CD14-positive monocyte (primary cell): ENCODE measurements at regions not wholly inside any gene's neighbourhood (a gene's known extent, or its start where the extent isn't known, plus 50 kb on each side); places are given as distances from the start of the nearest gene placed in this dataset.

Source experiments
- DNase-seq, 3 donors: peaks; one replicate each; pipeline ENCODE4 v3.0.0-alpha.2; 2011 to 2022
- H2AFZ ChIP-seq: 2 replicates; pipeline ENCODE4 v1.6.0; 2012; ENCODE audit warnings: mild to moderate bottlenecking, low read depth, low read length, inconsistent platforms; ENCODE audit not compliant: insufficient read depth, poor library complexity, severe bottlenecking
- H3K27ac ChIP-seq, 2 donors: 1 replicate in 1 of 2; 2 replicates in 1 of 2; pipeline ENCODE4 v1.5.1; 2012 to 2013; ENCODE audit warnings: low read length in 2 of 2, control low read depth in 1 of 2, inconsistent platforms in 1 of 2, low read depth in 1 of 2, mild to moderate bottlenecking in 1 of 2
- H3K27me3 ChIP-seq, 2 donors: one replicate each; pipeline versions ENCODE4 v1.6.0 to v1.6.1; 2011 to 2013; ENCODE audit warnings: low read length in 2 of 2; ENCODE audit not compliant: control insufficient read depth in 2 of 2, insufficient read depth in 2 of 2
- H3K36me3 ChIP-seq, 2 donors: replicated peaks in 1 of 2; 1 replicate in 1 of 2; 2 replicates in 1 of 2; pipeline versions ENCODE4 v1.5.1 to v1.6.1; 2012 to 2013; ENCODE audit warnings: low read length in 2 of 2, control low read depth in 1 of 2, inconsistent platforms in 1 of 2, mild to moderate bottlenecking in 1 of 2; ENCODE audit not compliant: insufficient read depth in 2 of 2, control insufficient read depth in 1 of 2
- H3K4me1 ChIP-seq, 2 donors: 1 replicate in 1 of 2; 2 replicates in 1 of 2; pipeline versions ENCODE4 v1.5.1 to v1.6.1; 2012 to 2013; ENCODE audit warnings: low read length in 2 of 2, control low read depth in 1 of 2, inconsistent platforms in 1 of 2, mild to moderate bottlenecking in 1 of 2, moderate library complexity in 1 of 2; ENCODE audit not compliant: insufficient read depth in 2 of 2, control insufficient read depth in 1 of 2
- H3K4me2 ChIP-seq: replicated peaks from 2 replicates; pipeline ENCODE3; 2012; ENCODE audit warnings: low read length, moderate library complexity, mild to moderate bottlenecking; ENCODE audit not compliant: poor library complexity, severe bottlenecking; ENCODE audit errors: extremely low read depth
- H3K4me3 ChIP-seq, 3 experiments: fragments of 200-600 bp in 1 of 3; sonication (generic) in 1 of 3; replicated peaks in 1 of 3; 1 replicate in 2 of 3; 2 replicates in 1 of 3; pipeline ENCODE4 v1.5.1; 2011 to 2013; ENCODE audit warnings: low read length in 3 of 3, mild to moderate bottlenecking in 3 of 3, control low read depth in 2 of 3, low read depth in 2 of 3, inconsistent platforms in 1 of 3, moderate library complexity in 1 of 3
- H3K79me2 ChIP-seq: 2 replicates; pipeline ENCODE4 v1.6.0; 2012; ENCODE audit warnings: mild to moderate bottlenecking, control low read depth, inconsistent platforms, low read length, moderate library complexity; ENCODE audit not compliant: insufficient read depth
- H3K9ac ChIP-seq: 2 replicates; pipeline ENCODE4 v1.6.0; 2017; ENCODE audit warnings: low read length, mild to moderate bottlenecking; ENCODE audit not compliant: insufficient read depth, poor library complexity, severe bottlenecking
- H3K9me3 ChIP-seq, 2 donors: replicated peaks in 1 of 2; 1 replicate in 1 of 2; 2 replicates in 1 of 2; pipeline versions ENCODE4 v1.5.1 to v1.6.1; 2012 to 2013; ENCODE audit warnings: low read length in 2 of 2, control low read depth in 1 of 2; ENCODE audit not compliant: control insufficient read depth in 1 of 2, insufficient read depth in 1 of 2
- H4K20me1 ChIP-seq: 2 replicates; pipeline ENCODE4 v1.6.0; 2012; ENCODE audit warnings: mild to moderate bottlenecking, low read length, control low read depth, moderate library complexity; ENCODE audit not compliant: insufficient read depth
- H3K27ac Mint-ChIP-seq, 7 donors: one replicate each; pipeline ENCODE4 v1.8.0; 2020; ENCODE audit warnings: mild to moderate bottlenecking in 7 of 7, mixed read lengths in 7 of 7, moderate library complexity in 6 of 7, inconsistent platforms in 2 of 7
- H3K27me3 Mint-ChIP-seq, 3 donors: one replicate each; pipeline ENCODE4 v1.8.0; 2021 to 2022; ENCODE audit warnings: low read depth in 3 of 3, mild to moderate bottlenecking in 3 of 3, mixed read lengths in 3 of 3, moderate library complexity in 3 of 3, inconsistent platforms in 1 of 3
- H3K36me3 Mint-ChIP-seq, 2 donors: one replicate each; pipeline ENCODE4 v1.8.0; 2020; ENCODE audit warnings: mixed read lengths in 2 of 2, inconsistent platforms in 1 of 2, mild to moderate bottlenecking in 1 of 2
- H3K4me1 Mint-ChIP-seq: one replicate; pipeline ENCODE4 v1.8.0; 2020; ENCODE audit warnings: mild to moderate bottlenecking, mixed read lengths
- H3K4me3 Mint-ChIP-seq, 2 donors: one replicate each; pipeline ENCODE4 v1.8.0; 2020; ENCODE audit warnings: mild to moderate bottlenecking in 2 of 2, mixed read lengths in 2 of 2, moderate library complexity in 1 of 2
- H3K9me3 Mint-ChIP-seq, 7 donors: one replicate each; pipeline ENCODE4 v1.8.0; 2020 to 2022; ENCODE audit warnings: mixed read lengths in 7 of 7, mild to moderate bottlenecking in 6 of 7, moderate library complexity in 6 of 7, inconsistent platforms in 2 of 7
- WGBS: methylation state at CpG from one replicate; pipeline ENCODE4 v1.1.5; 2013; ENCODE audit warnings: missing lambda C conversion rate; ENCODE audit not compliant: insufficient coverage; 5-methylcytosine and 5-hydroxymethylcytosine counted together
- intact Hi-C, 2 donors: fragments of 100-400 bp; cut with micrococcal nuclease; formaldehyde crosslinking; loops; one replicate each; pipeline versions ENCODE4 v1.15.0 to v1.15.1; 2023
- TF ChIP-seq, protein P1 (sequence below): fragments of 200-600 bp; IDR thresholded peaks from one replicate; pipeline ENCODE4 v1.8.0; 2022; ENCODE audit warnings: antibody characterized with exemption, mild to moderate bottlenecking

DNA sequence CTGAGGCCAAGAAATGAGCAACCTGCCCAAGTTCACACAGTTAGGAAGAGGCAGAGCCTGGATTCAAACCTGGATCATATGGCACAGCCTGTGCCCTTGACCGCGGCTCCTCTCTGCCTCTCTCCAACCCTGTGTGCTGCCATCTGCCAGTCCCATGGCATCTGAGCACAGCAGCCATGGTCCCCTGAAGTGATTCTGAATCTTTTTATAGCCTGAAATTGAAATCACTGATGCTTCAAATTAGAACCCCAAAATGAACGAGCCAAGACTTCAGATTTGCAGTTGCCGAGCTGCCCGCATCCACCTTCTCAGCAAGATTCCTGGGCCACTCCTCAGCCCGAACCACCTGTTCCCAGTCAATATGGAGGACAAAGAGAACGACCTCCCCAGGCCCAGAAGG, 252.7 kb downstream of the CTTN start:
- peaks cover 3 to 14% (median 10%) of the 10 kb centered on the region in 3 donors for H3K27me3 Mint-ChIP-seq

DNA sequence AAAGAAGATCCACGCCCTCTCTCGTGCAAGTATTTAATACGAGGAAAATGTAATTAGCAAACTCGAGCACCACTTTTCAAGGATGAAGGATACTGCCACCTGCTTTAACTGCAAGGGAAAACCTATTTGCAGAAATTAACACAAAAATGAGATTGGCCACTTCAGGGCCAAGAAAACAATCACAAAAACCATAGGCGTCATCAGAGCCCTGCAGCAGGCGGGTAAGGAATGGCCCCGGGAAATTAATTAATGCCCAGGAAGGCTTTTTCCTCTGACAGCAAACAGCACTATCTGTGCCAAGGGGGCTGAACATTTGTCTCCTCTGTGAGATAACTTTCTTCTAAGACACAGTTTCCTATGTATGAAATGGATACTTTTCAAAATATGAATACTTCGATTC, 255.7 kb downstream of the CTTN start:
- Mint-ChIP-seq H3K27me3 (peaks cover 6 to 14% (median 13%) of the 10 kb centered on the region in 3 donors), H3K36me3 (no peaks in the 10 kb centered on the region), H3K4me1 (no peaks in the 10 kb centered on the region), H3K27ac (no peak overlapping the region), H3K9me3 (peaks cover 0 to 4% (median 0%) of the 10 kb centered on the region in 7 donors), H3K4me3 (no peak overlapping the region)
- Histone ChIP-seq H3K27ac (no peak overlapping the region), H2AFZ (no peak overlapping the region), H3K36me3 (no peaks in the 10 kb centered on the region), H3K4me2 (no peak overlapping the region), H3K9ac (no peak overlapping the region), H3K9me3 (no peaks in the 10 kb centered on the region), H3K4me3 (no peak overlapping the region), H4K20me1 (no peaks in the 10 kb centered on the region), H3K79me2 (no peaks in the 10 kb centered on the region), H3K4me1 (no peaks in the 10 kb centered on the region), H3K27me3 (no peaks in the 10 kb centered on the region)
- TF ChIP-seq, protein P1, sequence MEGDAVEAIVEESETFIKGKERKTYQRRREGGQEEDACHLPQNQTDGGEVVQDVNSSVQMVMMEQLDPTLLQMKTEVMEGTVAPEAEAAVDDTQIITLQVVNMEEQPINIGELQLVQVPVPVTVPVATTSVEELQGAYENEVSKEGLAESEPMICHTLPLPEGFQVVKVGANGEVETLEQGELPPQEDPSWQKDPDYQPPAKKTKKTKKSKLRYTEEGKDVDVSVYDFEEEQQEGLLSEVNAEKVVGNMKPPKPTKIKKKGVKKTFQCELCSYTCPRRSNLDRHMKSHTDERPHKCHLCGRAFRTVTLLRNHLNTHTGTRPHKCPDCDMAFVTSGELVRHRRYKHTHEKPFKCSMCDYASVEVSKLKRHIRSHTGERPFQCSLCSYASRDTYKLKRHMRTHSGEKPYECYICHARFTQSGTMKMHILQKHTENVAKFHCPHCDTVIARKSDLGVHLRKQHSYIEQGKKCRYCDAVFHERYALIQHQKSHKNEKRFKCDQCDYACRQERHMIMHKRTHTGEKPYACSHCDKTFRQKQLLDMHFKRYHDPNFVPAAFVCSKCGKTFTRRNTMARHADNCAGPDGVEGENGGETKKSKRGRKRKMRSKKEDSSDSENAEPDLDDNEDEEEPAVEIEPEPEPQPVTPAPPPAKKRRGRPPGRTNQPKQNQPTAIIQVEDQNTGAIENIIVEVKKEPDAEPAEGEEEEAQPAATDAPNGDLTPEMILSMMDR: no peak
- no peak for DNase-seq
- 80% methylated on average over 1 of the region's 8 CpGs for WGBS
- intact Hi-C loops: no loop called here

More for the DNA sequence above, 252.7 kb downstream of the CTTN start:
- H3K36me3 Mint-ChIP-seq: no peaks in the 10 kb centered on the region
- H3K27me3 ChIP-seq: no peaks in the 10 kb centered on the region
- H3K36me3 ChIP-seq: no peaks in the 10 kb centered on the region
- no peak overlapping the region for H3K27ac ChIP-seq
- H3K79me2 ChIP-seq: no peaks in the 10 kb centered on the region
- no peak overlapping the region for H3K4me3 ChIP-seq
- TF ChIP-seq, protein P1: no peak
- H3K4me1 Mint-ChIP-seq: no peaks in the 10 kb centered on the region
- no peak overlapping the region for H2AFZ ChIP-seq
- no peaks in the 10 kb centered on the region for H3K9me3 ChIP-seq
- peaks cover 0 to 4% (median 0%) of the 10 kb centered on the region in 7 donors for H3K9me3 Mint-ChIP-seq
- H3K27ac Mint-ChIP-seq: no peak overlapping the region
- no peaks in the 10 kb centered on the region for H3K4me1 ChIP-seq
- no peak overlapping the region for H3K4me3 Mint-ChIP-seq
- H3K4me2 ChIP-seq: no peak overlapping the region
- H4K20me1 ChIP-seq: no peaks in the 10 kb centered on the region
- H3K9ac ChIP-seq: no peak overlapping the region
- 95% methylated on average over 7 of the region's 7 CpGs for WGBS
- no peak for DNase-seq
- intact Hi-C loops: no loop called here
